Neutrophil (primary cell): ENCODE measurements at regions not wholly inside any gene's neighbourhood (a gene's known extent, or its start where the extent isn't known, plus 50 kb on each side); places are given as distances from the start of the nearest gene placed in this dataset.

ENCODE experiments used
- H3K27ac ChIP-seq: fragments of 200-600 bp; sonication (generic); 2 replicates; pipeline ENCODE4 v1.5.1; 2016; ENCODE audit warnings: mild to moderate bottlenecking, moderate library complexity
- H3K27me3 ChIP-seq: fragments of 200-600 bp; sonication (generic); 2 replicates; pipeline ENCODE4 v1.6.0; 2016; ENCODE audit warnings: mild to moderate bottlenecking
- H3K36me3 ChIP-seq: fragments of 200-600 bp; sonication (generic); 2 replicates; pipeline ENCODE4 v1.5.1; 2017
- H3K4me1 ChIP-seq, 2 experiments: fragments of 200-600 bp in 1 of 2; sonication (generic) in 1 of 2; 1 replicate in 1 of 2; 2 replicates in 1 of 2; pipeline versions ENCODE4 v1.5.1 to v1.6.1; 2013 to 2016; ENCODE audit warnings: low read depth in 1 of 2, low read length in 1 of 2, mild to moderate bottlenecking in 1 of 2, moderate library complexity in 1 of 2; ENCODE audit not compliant: control insufficient read depth in 1 of 2, insufficient read depth in 1 of 2
- H3K4me3 ChIP-seq, 2 experiments: fragments of 200-600 bp in 1 of 2; sonication (generic) in 1 of 2; 1 replicate in 1 of 2; 2 replicates in 1 of 2; pipeline ENCODE4 v1.5.1; 2013 to 2016; ENCODE audit warnings: low read depth in 1 of 2, low read length in 1 of 2, mild to moderate bottlenecking in 1 of 2, moderate library complexity in 1 of 2
- H3K9me3 ChIP-seq: fragments of 200-600 bp; sonication (generic); 2 replicates; pipeline ENCODE4 v1.5.1; 2016
- TF ChIP-seq, protein P1 (sequence below): fragments of 200-600 bp; sonication (generic); IDR thresholded peaks from 2 replicates; pipeline ENCODE4 v1.5.1; 2016; ENCODE audit warnings: antibody characterized with exemption

DNA sequence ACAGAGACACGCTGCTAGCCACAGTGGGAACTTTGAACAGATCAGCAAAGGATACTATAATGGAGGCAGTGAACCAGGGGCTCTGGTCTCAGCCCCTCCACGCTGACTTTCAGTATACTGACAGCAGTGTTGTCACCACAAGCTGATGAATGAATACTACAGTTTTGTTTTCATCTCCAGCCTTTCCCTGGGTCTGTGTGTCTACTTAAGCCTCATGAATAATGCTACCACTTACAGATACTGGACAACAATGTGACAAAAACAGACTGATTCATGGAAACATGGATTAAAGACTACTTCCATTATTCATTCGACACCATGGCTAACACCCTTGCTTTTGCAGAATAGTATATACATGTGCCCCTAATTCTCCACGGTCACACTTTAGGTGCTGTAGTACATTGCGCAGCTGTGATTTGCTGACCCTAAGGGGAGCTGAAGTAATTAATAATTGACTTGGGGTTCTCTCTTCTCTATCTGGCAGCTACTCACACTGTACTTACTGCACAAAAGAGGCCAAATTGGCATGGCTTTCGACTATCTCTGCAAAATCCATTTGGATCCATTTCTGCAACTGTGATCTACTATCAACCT, 203.2 kb upstream of the LYPLAL1 start:
- Histone ChIP-seq H3K4me3 (no peak overlapping the region), H3K9me3 (no peaks in the 10 kb centered on the region), H3K4me1 (no peaks in the 10 kb centered on the region), H3K27me3 (no peaks in the 10 kb centered on the region), H3K27ac (no peak overlapping the region), H3K36me3 (no peaks in the 10 kb centered on the region)
- TF ChIP-seq, protein P1, sequence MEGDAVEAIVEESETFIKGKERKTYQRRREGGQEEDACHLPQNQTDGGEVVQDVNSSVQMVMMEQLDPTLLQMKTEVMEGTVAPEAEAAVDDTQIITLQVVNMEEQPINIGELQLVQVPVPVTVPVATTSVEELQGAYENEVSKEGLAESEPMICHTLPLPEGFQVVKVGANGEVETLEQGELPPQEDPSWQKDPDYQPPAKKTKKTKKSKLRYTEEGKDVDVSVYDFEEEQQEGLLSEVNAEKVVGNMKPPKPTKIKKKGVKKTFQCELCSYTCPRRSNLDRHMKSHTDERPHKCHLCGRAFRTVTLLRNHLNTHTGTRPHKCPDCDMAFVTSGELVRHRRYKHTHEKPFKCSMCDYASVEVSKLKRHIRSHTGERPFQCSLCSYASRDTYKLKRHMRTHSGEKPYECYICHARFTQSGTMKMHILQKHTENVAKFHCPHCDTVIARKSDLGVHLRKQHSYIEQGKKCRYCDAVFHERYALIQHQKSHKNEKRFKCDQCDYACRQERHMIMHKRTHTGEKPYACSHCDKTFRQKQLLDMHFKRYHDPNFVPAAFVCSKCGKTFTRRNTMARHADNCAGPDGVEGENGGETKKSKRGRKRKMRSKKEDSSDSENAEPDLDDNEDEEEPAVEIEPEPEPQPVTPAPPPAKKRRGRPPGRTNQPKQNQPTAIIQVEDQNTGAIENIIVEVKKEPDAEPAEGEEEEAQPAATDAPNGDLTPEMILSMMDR, result no peak

DNA sequence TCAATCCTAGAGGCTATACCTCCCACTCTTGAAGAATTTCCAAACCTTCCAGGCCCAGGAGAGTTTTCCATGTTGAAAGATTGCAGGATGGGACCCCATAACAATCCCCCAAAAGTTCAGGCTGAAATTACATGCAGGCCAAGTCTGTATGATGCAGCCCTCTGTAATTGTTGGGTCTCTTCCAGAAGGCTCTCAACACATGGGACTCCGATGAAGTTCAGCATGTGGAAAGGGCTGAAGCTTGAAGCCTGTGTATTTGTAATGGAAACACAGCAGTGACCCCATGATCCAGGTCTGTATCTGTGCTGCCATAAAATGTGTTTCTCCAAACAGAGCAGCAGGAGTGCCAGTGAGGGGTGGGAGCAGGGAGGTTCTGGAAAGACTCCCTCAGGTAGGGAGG, 202.5 kb upstream of the LYPLAL1 start:
- no peak overlapping the region for H3K4me3 ChIP-seq
- H3K27ac ChIP-seq, result no peak overlapping the region
- H3K4me1 ChIP-seq, result no peaks in the 10 kb centered on the region
- no peaks in the 10 kb centered on the region for H3K36me3 ChIP-seq
- H3K9me3 ChIP-seq, result no peaks in the 10 kb centered on the region
- TF ChIP-seq, protein P1, result no peak
- H3K27me3 ChIP-seq, result no peaks in the 10 kb centered on the region

DNA sequence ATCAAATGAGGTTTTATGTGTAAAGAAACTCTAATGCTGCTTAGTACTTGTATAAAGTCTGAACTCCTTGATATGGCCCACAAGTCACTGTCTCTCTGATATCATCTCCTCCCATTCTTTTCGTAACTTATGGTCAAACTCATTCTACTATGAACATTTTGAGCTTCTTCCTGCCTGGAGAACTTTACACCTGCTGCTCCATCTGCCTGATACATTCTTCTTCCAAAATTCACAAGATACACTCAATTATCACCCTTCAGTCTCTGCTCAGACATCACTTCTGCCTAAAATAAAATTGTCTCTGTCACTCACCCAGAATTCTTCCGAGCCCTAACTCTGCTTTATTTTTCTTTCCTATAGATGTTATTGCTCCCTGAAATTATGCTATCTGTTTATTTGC, 192.8 kb upstream of the LYPLAL1 start:
- Histone ChIP-seq H3K4me3 (no peak overlapping the region), H3K27me3 (no peaks in the 10 kb centered on the region), H3K9me3 (no peaks in the 10 kb centered on the region), H3K27ac (no peak overlapping the region), H3K4me1 (no peaks in the 10 kb centered on the region), H3K36me3 (no peaks in the 10 kb centered on the region)
- TF ChIP-seq, protein P1, result no peak

DNA sequence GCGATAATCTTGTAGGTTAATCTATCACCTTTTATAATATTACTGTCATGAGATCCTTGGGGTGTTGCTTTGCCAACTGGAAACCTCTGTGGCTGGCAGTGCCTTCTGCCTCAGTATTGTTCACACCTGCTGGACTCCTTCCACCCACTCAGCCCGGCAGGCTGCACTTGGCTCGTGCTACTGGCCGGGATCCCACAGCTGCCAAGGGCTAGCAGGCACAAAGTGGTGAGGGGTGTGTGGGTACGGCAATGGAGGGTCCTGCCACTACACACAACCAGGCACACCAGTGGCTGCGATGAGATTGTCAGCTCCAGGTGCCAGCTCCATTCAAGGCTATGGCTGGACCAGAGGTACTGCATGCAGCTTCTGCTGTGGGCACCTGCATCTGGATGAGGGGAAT, 191.2 kb upstream of the LYPLAL1 start:
- Histone ChIP-seq H3K4me3 (no peak overlapping the region), H3K36me3 (no peaks in the 10 kb centered on the region), H3K9me3 (no peaks in the 10 kb centered on the region), H3K4me1 (no peaks in the 10 kb centered on the region), H3K27ac (no peak overlapping the region), H3K27me3 (no peaks in the 10 kb centered on the region)
- TF ChIP-seq, protein P1, result no peak

DNA sequence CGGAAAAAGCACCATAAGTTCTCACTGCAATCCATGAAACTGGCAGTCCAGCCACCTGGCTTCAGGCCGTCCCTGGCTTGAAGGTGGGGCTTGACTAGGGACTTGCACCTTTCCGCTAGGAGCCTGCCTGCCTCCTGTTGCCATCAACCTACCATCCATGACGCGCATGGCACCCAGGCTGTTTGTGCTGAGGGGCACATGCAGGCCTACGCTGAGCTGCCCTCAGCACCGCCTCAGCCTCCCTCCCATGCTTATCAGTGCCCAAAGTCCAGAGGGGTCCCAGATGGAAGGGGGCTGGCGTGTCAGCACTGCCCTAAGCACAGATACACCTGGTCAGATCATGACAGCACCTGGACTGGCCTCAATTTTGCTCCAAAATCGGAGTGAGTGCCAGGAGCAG, 190.2 kb upstream of the LYPLAL1 start:
- no peaks in the 10 kb centered on the region for H3K4me1 ChIP-seq
- no peaks in the 10 kb centered on the region for H3K9me3 ChIP-seq
- H3K27ac ChIP-seq, result no peak overlapping the region

More for the DNA sequence above, 190.2 kb upstream of the LYPLAL1 start:
- no peaks in the 10 kb centered on the region for H3K27me3 ChIP-seq
- TF ChIP-seq, protein P1, result no peak
- no peaks in the 10 kb centered on the region for H3K36me3 ChIP-seq
- no peak overlapping the region for H3K4me3 ChIP-seq
